Adrenal gland (tissue), 9 donors: ENCODE measurements at regions not wholly inside any gene's neighbourhood (a gene's known extent, or its start where the extent isn't known, plus 50 kb on each side); places are given as distances from the start of the nearest gene placed in this dataset.

Experiments used
- DNase-seq, 7 donors: peaks; one replicate each; pipeline ENCODE4 v3.0.0-alpha.2; 2019 to 2020
- H3K27ac ChIP-seq, 5 donors: fragments of 200-600 bp; sonication (generic) in 4 of 5; 1 replicate in 3 of 5; 2 replicates in 2 of 5; pipeline versions ENCODE4 v1.5.1 to v1.8.0; 2016 to 2020; ENCODE audit warnings: mild to moderate bottlenecking in 1 of 5
- H3K27me3 ChIP-seq: fragments of 200-600 bp; 2 replicates; pipeline ENCODE4 v1.8.0; 2021
- H3K36me3 ChIP-seq, 2 donors: fragments of 200-600 bp; replicated peaks in 1 of 2; 1 replicate in 1 of 2; 2 replicates in 1 of 2; pipeline versions ENCODE4 v1.5.1 to v1.8.0; 2018 to 2022
- H3K4me1 ChIP-seq, 2 donors: fragments of 200-600 bp; replicated peaks in 1 of 2; 1 replicate in 1 of 2; 2 replicates in 1 of 2; pipeline versions ENCODE4 v1.5.1 to v1.8.0; 2018 to 2021
- H3K4me3 ChIP-seq, 4 donors: fragments of 200-600 bp; sonication (generic) in 3 of 4; one replicate each; pipeline ENCODE4 v1.5.1; 2016 to 2018
- H3K9me3 ChIP-seq, 3 donors: fragments of 200-600 bp; sonication (generic) in 1 of 3; replicated peaks in 1 of 3; 1 replicate in 2 of 3; 2 replicates in 1 of 3; pipeline versions ENCODE4 v1.5.1 to v1.8.0; 2016 to 2021
- CTCF ChIP-seq, 6 experiments: fragments of 450-650 bp in 4 of 6; fragments of 200-600 bp in 2 of 6; sonication (generic) in 1 of 6; IDR thresholded peaks; 1 replicate in 5 of 6; 2 replicates in 1 of 6; pipeline versions ENCODE4 v1.5.1 to v1.8.0; 2016 to 2021; ENCODE audit warnings: antibody characterized with exemption in 6 of 6, mild to moderate bottlenecking in 2 of 6, moderate library complexity in 1 of 6
- POLR2A ChIP-seq, 2 donors: fragments of 450-650 bp; IDR thresholded peaks; one replicate each; pipeline ENCODE4 v1.6.1; 2017; ENCODE audit warnings: antibody characterized with exemption in 2 of 2, mild to moderate bottlenecking in 2 of 2, moderate library complexity in 1 of 2
- WGBS, 4 donors: extraction: QIAGEN DNeasy Blood & Tissue Kit in 2 of 4; methylation state at CpG; one replicate each; pipeline versions ENCODE4 v1.1.5 to v1.1.7; 2013 to 2017; 5-methylcytosine and 5-hydroxymethylcytosine counted together
- intact Hi-C, 2 donors: fragments of 100-400 bp; cut with DNase I; formaldehyde crosslinking; loops; one replicate each; pipeline versions ENCODE4 v1.14.1 to v1.15.0; 2022 to 2023
- donor health status: healthy with polysubstance abuse.
- donor health status: Bipolar disorder and iron deficiency.
- donor health status: DM: yes; HTN: yes; CAD: no.
- donor health status: DM: no; HTN: no; CAD: no.
- donor health status: DM: no; HTN: no; CAD: no.

- no peak for TF ChIP-seq CTCF (IDR thresholded peaks at IDR 0.05)
- TF ChIP-seq POLR2A (IDR thresholded peaks at IDR 0.05) = no peak
- Histone ChIP-seq H3K27me3 (no peaks in the 10 kb centered on the region), H3K27ac (no peak overlapping the region), H3K36me3 (no peaks in the 10 kb centered on the region), H3K4me1 (no peaks in the 10 kb centered on the region), H3K4me3 (no peak overlapping the region), H3K9me3 (peaks cover 0 to 4% (median 0%) of the 10 kb centered on the region in 3 donors)
- no peak for DNase-seq
- intact Hi-C loops = no loop called here
- WGBS, 4 donors = 71 to 92% (median 76%) methylated on average over 4 of the region's 4 CpGs
Measured at GRCh38 chr2:53549497-53549896, 218.1 kb upstream of the CHAC2 start.

GRCh38 chr2:53545604-53546003, 222.0 kb upstream of the CHAC2 start:
- no peaks in the 10 kb centered on the region for H3K9me3 ChIP-seq
- H3K27me3 ChIP-seq = no peaks in the 10 kb centered on the region
- TF ChIP-seq POLR2A (IDR thresholded peaks at IDR 0.05) (no peak), CTCF (IDR thresholded peaks at IDR 0.05) (no peak)
- WGBS, 4 donors = 79 to 84% (median 83%) methylated on average over 4 of the region's 4 CpGs
- no peak for DNase-seq
- intact Hi-C loops = no loop called here
- no peaks in the 10 kb centered on the region for H3K4me1 ChIP-seq
- H3K4me3 ChIP-seq = no peak overlapping the region
- no peaks in the 10 kb centered on the region for H3K36me3 ChIP-seq
- H3K27ac ChIP-seq = no peak overlapping the region

GRCh38 chr2:53544871-53545558, 222.6 kb upstream of the CHAC2 start:
- Histone ChIP-seq H3K4me3 (no peak overlapping the region), H3K4me1 (no peaks in the 10 kb centered on the region), H3K27ac (no peak overlapping the region), H3K27me3 (no peaks in the 10 kb centered on the region), H3K9me3 (no peaks in the 10 kb centered on the region), H3K36me3 (no peaks in the 10 kb centered on the region)
- intact Hi-C loops = no loop called here
- 69 to 74% (median 71%) methylated on average over 7 of the region's 7 CpGs for WGBS, 4 donors
- no peak for DNase-seq
- TF ChIP-seq POLR2A (IDR thresholded peaks at IDR 0.05) (no peak), CTCF (IDR thresholded peaks at IDR 0.05) (no peak)

- no peak for DNase-seq
Measured at GRCh38 chr2:53543083-53543482, 224.5 kb upstream of the CHAC2 start.

More at GRCh38 chr2:53543083-53543482, 224.5 kb upstream of the CHAC2 start:
- no peaks in the 10 kb centered on the region for H3K27me3 ChIP-seq
- no peaks in the 10 kb centered on the region for H3K4me1 ChIP-seq
- 70 to 83% (median 74%) methylated on average over 1 of the region's 1 CpG for WGBS, 4 donors
- H3K27ac ChIP-seq = no peak overlapping the region
- H3K4me3 ChIP-seq = no peak overlapping the region
- no peak for TF ChIP-seq POLR2A (IDR thresholded peaks at IDR 0.05)
- no peak for TF ChIP-seq CTCF (IDR thresholded peaks at IDR 0.05)
- H3K9me3 ChIP-seq = no peaks in the 10 kb centered on the region
- H3K36me3 ChIP-seq = no peaks in the 10 kb centered on the region
- intact Hi-C loops = no loop called here
